H1 (cell line): ENCODE measurements at regions not wholly inside any gene's neighbourhood (a gene's known extent, or its start where the extent isn't known, plus 50 kb on each side); places are given as distances from the start of the nearest gene placed in this dataset.

Source experiments
- CTCF ChIA-PET: fragments of 300-600 bp; sonication (Branson Sonifier 250); formaldehyde crosslinking; loops from one replicate; lab custom pipeline; 2021; ENCODE audit not compliant: partially characterized antibody; lab: Charles Lee
- POLR2A ChIA-PET: fragments of 300-600 bp; sonication (Branson Sonifier 250); formaldehyde crosslinking; loops from one replicate; lab custom pipeline; 2021; ENCODE audit warnings: inconsistent platforms; ENCODE audit not compliant: partially characterized antibody; lab: Charles Lee
- DNase-seq, 2 experiments: peaks; one replicate each; pipeline versions ENCODE4 v3.0.0 to v3.0.0-alpha.2; 2010 to 2022; ENCODE audit warnings: low spot score in 2 of 2, low read depth in 1 of 2, mixed read lengths in 1 of 2
- FAIRE-seq: peaks from 2 replicates; lab custom pipeline; 2011; peaks lifted over from hg19 to GRCh38; lab: Jason Lieb, UNC
- H2AFZ ChIP-seq: 2 replicates; pipeline ENCODE4 v1.8.1; 2012; ENCODE audit warnings: low read length, inconsistent platforms
- H2AK5ac ChIP-seq: 2 replicates; pipeline ENCODE4 v1.6.1; 2013; ENCODE audit warnings: low read depth, low read length
- H2BK120ac ChIP-seq: replicated peaks from 2 replicates; pipeline ENCODE3; 2013; ENCODE audit warnings: low read depth, low read length, inconsistent platforms
- H2BK12ac ChIP-seq: 2 replicates; pipeline ENCODE4 v1.6.1; 2013; ENCODE audit warnings: low read depth, low read length
- H2BK15ac ChIP-seq: 2 replicates; pipeline ENCODE4 v1.6.1; 2013; ENCODE audit warnings: low read length
- H2BK20ac ChIP-seq: 2 replicates; pipeline ENCODE4 v1.6.1; 2013; ENCODE audit warnings: low read length
- H2BK5ac ChIP-seq: 2 replicates; pipeline ENCODE4 v1.6.1; 2013; ENCODE audit warnings: low read depth, low read length
- H3K14ac ChIP-seq: 2 replicates; pipeline ENCODE4 v1.6.1; 2013; ENCODE audit warnings: inconsistent platforms; ENCODE audit not compliant: insufficient read length
- H3K18ac ChIP-seq: 2 replicates; pipeline ENCODE4 v1.6.1; 2013; ENCODE audit warnings: low read length; ENCODE audit errors: extremely low read depth
- H3K23ac ChIP-seq: 2 replicates; pipeline ENCODE4 v1.6.1; 2013; ENCODE audit warnings: inconsistent platforms; ENCODE audit not compliant: insufficient read length
- H3K23me2 ChIP-seq: 2 replicates; pipeline ENCODE4 v1.6.1; 2013; ENCODE audit warnings: low read depth, low read length
- H3K27ac ChIP-seq: 2 replicates; pipeline ENCODE4 v1.6.1; 2011; ENCODE audit warnings: low read depth, low read length, inconsistent platforms
- H3K27me3 ChIP-seq, 4 experiments: replicated peaks in 1 of 4; 1 replicate in 1 of 4; 2 replicates in 3 of 4; pipeline versions ENCODE4 v1.6.1 to v1.8.1; 2011 to 2013; ENCODE audit warnings: low read length in 3 of 4, mild to moderate bottlenecking in 3 of 4, inconsistent platforms in 2 of 4, mixed read lengths in 2 of 4, moderate library complexity in 1 of 4; ENCODE audit not compliant: control insufficient read depth in 3 of 4, insufficient read depth in 3 of 4; ENCODE audit errors: extremely low read depth in 1 of 4
- H3K36me3 ChIP-seq, 4 experiments: 2 replicates each; pipeline versions ENCODE4 v1.6.1 to v1.8.1; 2011 to 2013; ENCODE audit warnings: mild to moderate bottlenecking in 4 of 4, low read length in 3 of 4, moderate library complexity in 2 of 4, control low read depth in 1 of 4, inconsistent platforms in 1 of 4; ENCODE audit not compliant: insufficient read depth in 4 of 4, control insufficient read depth in 2 of 4
- H3K4ac ChIP-seq: replicated peaks from 2 replicates; pipeline ENCODE3; 2013; ENCODE audit warnings: low read length, low read depth, mixed read lengths, inconsistent platforms; ENCODE audit not compliant: insufficient read length
- H3K4me1 ChIP-seq, 4 experiments: replicated peaks in 1 of 4; 1 replicate in 1 of 4; 2 replicates in 3 of 4; pipeline versions ENCODE4 v1.6.1 to v1.8.1; 2011 to 2013; ENCODE audit warnings: low read length in 3 of 4, inconsistent platforms in 2 of 4, mixed read lengths in 1 of 4; ENCODE audit not compliant: insufficient read depth in 4 of 4, control insufficient read depth in 3 of 4
- H3K4me2 ChIP-seq, 2 experiments: 2 replicates each; pipeline versions ENCODE4 v1.6.1 to v1.8.1; 2011 to 2013; ENCODE audit warnings: low read depth in 2 of 2, low read length in 2 of 2, control low read depth in 1 of 2, inconsistent platforms in 1 of 2, mild to moderate bottlenecking in 1 of 2; ENCODE audit not compliant: insufficient read depth in 1 of 2
- H3K4me3 ChIP-seq, 4 experiments: fragments of 200-600, 300-600 bp in 1 of 4; sonication (generic), shearing (Covaris generic), sonication (Bioruptor Twin) in 1 of 4; 2 replicates each; pipeline versions ENCODE4 v1.5.1 to v1.8.1; 2011 to 2016; ENCODE audit warnings: low read length in 4 of 4, low read depth in 3 of 4, control low read depth in 2 of 4, inconsistent platforms in 2 of 4, mild to moderate bottlenecking in 2 of 4, mixed read lengths in 1 of 4, moderate library complexity in 1 of 4; ENCODE audit not compliant: insufficient read depth in 2 of 4; ENCODE audit errors: extremely low read depth in 1 of 4
- H3K56ac ChIP-seq: replicated peaks from 2 replicates; pipeline ENCODE3; 2013; ENCODE audit warnings: low read depth, mild to moderate bottlenecking, mixed read lengths, low read length, inconsistent platforms; ENCODE audit not compliant: insufficient read length
- H3K79me1 ChIP-seq: 2 replicates; pipeline ENCODE4 v1.6.1; 2013; ENCODE audit warnings: low read depth, low read length, control low read depth
- H3K79me2 ChIP-seq, 2 experiments: 2 replicates each; pipeline versions ENCODE4 v1.6.1 to v1.8.1; 2012 to 2013; ENCODE audit warnings: low read length in 2 of 2, mild to moderate bottlenecking in 2 of 2, inconsistent platforms in 1 of 2; ENCODE audit not compliant: insufficient read depth in 2 of 2, control insufficient read depth in 1 of 2
- H3K9ac ChIP-seq, 4 experiments: replicated peaks in 1 of 4; 1 replicate in 1 of 4; 2 replicates in 3 of 4; pipeline versions ENCODE4 v1.6.1 to v1.8.1; 2011 to 2013; ENCODE audit warnings: low read depth in 3 of 4, low read length in 3 of 4, control low read depth in 2 of 4, mild to moderate bottlenecking in 2 of 4, moderate library complexity in 2 of 4, inconsistent platforms in 1 of 4; ENCODE audit errors: extremely low read depth in 1 of 4
- H3K9me3 ChIP-seq, 2 experiments: 2 replicates each; pipeline versions ENCODE4 v1.6.1 to v1.8.1; 2012 to 2013; ENCODE audit warnings: mild to moderate bottlenecking in 2 of 2, moderate library complexity in 2 of 2, control low read depth in 1 of 2, inconsistent platforms in 1 of 2, low read depth in 1 of 2, low read length in 1 of 2, mixed read lengths in 1 of 2; ENCODE audit not compliant: insufficient read depth in 2 of 2
- H4K20me1 ChIP-seq, 2 experiments: replicated peaks in 1 of 2; 2 replicates each; pipeline versions ENCODE3 to v1.8.1; 2011 to 2013; ENCODE audit warnings: inconsistent platforms in 2 of 2, low read length in 2 of 2, mild to moderate bottlenecking in 1 of 2; ENCODE audit not compliant: insufficient read depth in 2 of 2, control insufficient read depth in 1 of 2
- H4K5ac ChIP-seq: 2 replicates; pipeline ENCODE4 v1.6.1; 2013; ENCODE audit warnings: low read length, low read depth, mixed read lengths, inconsistent platforms; ENCODE audit not compliant: insufficient read length
- H4K8ac ChIP-seq: 2 replicates; pipeline ENCODE4 v1.8.0; 2013; ENCODE audit warnings: mild to moderate bottlenecking, moderate library complexity, low read length, inconsistent platforms; ENCODE audit not compliant: insufficient read depth; ENCODE audit errors: extremely low read depth
- H4K91ac ChIP-seq: replicated peaks from 2 replicates; pipeline ENCODE3; 2013; ENCODE audit warnings: low read length, mixed read lengths, inconsistent platforms; ENCODE audit not compliant: insufficient read length
- JUND ChIP-seq: IDR thresholded peaks from 2 replicates; pipeline ENCODE4 v1.6.1; 2011; ENCODE audit warnings: mild to moderate bottlenecking, improper control_type of control experiment, low read length
- TAF1 ChIP-seq: IDR thresholded peaks from 2 replicates; pipeline ENCODE4 v1.6.1; 2011; ENCODE audit warnings: mild to moderate bottlenecking, low read depth, low read length
- WGBS, 2 experiments: shearing (Covaris generic) in 1 of 2; methylation state at CpG; one replicate each; pipeline versions ENCODE4 v1.1.6 to v1.1.7; 2013 to 2015; ENCODE audit warnings: low lambda C conversion rate in 2 of 2, mixed read lengths in 2 of 2, inconsistent platforms in 1 of 2, low coverage in 1 of 2, missing lambda C conversion rate in 1 of 2; ENCODE audit not compliant: insufficient replicate concordance in 2 of 2, insufficient coverage in 1 of 2, insufficient read length in 1 of 2; ENCODE audit errors: extremely low coverage in 1 of 2, missing lambda C conversion rate in 1 of 2; 5-methylcytosine and 5-hydroxymethylcytosine counted together

GRCh38 chr6:9405369-9405768 lies 970.0 kb upstream of the SLC35B3 start:
- H2BK12ac ChIP-seq: no peak overlapping the region
- no peak overlapping the region for H3K4me2 ChIP-seq
- 88% methylated on average over 6 of the region's 6 CpGs; no CpG with 5 or more reads in 1 of the 2 experiments for WGBS, 2 experiments
- H3K9me3 ChIP-seq: no peaks in the 10 kb centered on the region
- H3K9ac ChIP-seq: no peak overlapping the region
- H3K4me3 ChIP-seq: no peak overlapping the region
- no peaks in the 10 kb centered on the region for H3K4me1 ChIP-seq
- H3K4ac ChIP-seq: no peak overlapping the region
- H2BK20ac ChIP-seq: no peak overlapping the region
- peak; percentile 78; the same call in 1 of the 2 replicates for TF ChIP-seq JUND
- no peak for TF ChIP-seq TAF1
- TF ChIP-seq, all 59 proteins: peak for 1
- no peak overlapping the region for H2BK5ac ChIP-seq
- H4K8ac ChIP-seq: no peak overlapping the region
- POLR2A ChIA-PET: no interaction called here
- H3K79me1 ChIP-seq: no peaks in the 10 kb centered on the region
- H3K18ac ChIP-seq: no peak overlapping the region
- no peak overlapping the region for H3K27ac ChIP-seq
- FAIRE-seq (no peak), DNase-seq (no peak)
- no peak overlapping the region for H3K23ac ChIP-seq
- no peaks in the 10 kb centered on the region for H4K20me1 ChIP-seq
- H3K79me2 ChIP-seq: no peaks in the 10 kb centered on the region
- no peak overlapping the region for H2AFZ ChIP-seq
- H2BK15ac ChIP-seq: no peak overlapping the region
- H3K36me3 ChIP-seq: no peaks in the 10 kb centered on the region
- CTCF ChIA-PET: interaction anchor here (2.1 kb wide), 1 partner anchor 8 kb away, joined by 9 read pairs; no protein-coding TSS in a partner anchor
- no peak overlapping the region for H3K14ac ChIP-seq
- no peak overlapping the region for H2BK120ac ChIP-seq
- no peak overlapping the region for H2AK5ac ChIP-seq
- no peak overlapping the region for H4K5ac ChIP-seq
- H3K56ac ChIP-seq: no peak overlapping the region
- no peak overlapping the region for H4K91ac ChIP-seq
- no peaks in the 10 kb centered on the region for H3K27me3 ChIP-seq
- no peaks in the 10 kb centered on the region for H3K23me2 ChIP-seq
